ENCODE measurements at regions not wholly inside any gene's neighbourhood (a gene's known extent, or its start where the extent isn't known, plus 50 kb on each side); places are given as distances from the start of the nearest gene placed in this dataset.
A peak's percentile ranks its signal among the peaks of the same experiment; 100 is the strongest.
"Not testable (repeated sequence)": the region's sequence is repeated elsewhere in the genome, so short reads cannot be mapped to it uniquely, and the experiment has no call there.

DNA sequence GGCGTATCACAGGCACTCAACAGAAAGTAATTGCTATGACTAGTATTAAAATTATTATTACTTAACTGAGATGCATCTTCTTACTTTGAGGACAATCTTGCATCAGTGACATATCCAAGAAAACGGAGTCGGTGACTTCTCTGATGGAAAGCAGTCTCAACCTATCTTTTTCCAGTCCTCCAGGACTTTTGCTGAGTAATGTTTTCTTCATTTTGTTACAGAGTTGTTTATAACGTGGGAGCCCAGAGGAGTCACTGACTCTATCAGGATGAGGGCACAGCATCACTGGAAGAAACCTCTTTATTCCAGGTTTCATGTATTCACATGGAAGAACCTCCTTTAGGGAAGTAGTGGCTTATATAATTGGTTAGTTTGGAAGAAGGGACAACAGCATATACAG is 51.5 kb upstream of the MELK start:
- no peak for DNase-seq (ENCODE audit: low spot score)

DNA sequence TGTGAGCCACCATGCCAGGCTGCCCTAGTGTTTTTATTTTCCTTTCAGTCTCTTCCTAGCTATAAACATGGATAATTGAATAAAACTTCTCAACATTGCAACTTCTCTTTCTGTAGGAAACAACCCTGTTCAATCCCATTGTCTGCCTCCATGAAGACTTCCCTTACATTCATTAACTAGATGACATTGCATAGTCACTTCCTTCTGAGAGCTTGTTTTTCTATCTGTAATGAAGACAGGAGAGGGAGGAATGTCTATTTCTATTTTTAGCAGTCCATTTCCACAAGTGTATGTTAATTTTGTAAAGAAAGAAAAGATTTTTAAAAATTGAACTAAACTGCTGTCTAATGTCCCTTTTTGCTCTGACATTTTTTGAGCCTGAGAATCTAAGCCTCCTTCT is 55.6 kb upstream of the MELK start:
- DNase-seq (ENCODE audit: low spot score), result no peak

DNA sequence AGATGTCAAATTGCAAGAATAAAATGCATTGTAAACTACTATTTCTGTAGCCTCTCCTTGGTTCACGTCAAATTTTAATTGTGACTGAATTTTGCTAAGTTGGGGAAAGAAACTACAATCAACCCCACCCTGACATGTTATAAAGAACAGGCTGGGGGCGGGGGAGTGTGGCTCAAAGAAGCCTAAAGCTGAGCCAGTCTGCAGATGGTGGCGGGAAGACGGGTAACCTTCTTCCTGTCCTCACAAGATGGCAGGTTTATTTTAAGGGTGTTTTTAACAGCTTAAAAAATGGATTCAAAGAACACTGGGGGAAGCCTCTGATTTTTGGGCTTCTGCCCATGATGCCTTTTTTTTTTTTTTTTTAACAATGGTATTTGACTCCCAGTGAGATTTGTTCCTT is 68.5 kb upstream of the MELK start:
- no peak for DNase-seq (ENCODE audit: low spot score)

DNA sequence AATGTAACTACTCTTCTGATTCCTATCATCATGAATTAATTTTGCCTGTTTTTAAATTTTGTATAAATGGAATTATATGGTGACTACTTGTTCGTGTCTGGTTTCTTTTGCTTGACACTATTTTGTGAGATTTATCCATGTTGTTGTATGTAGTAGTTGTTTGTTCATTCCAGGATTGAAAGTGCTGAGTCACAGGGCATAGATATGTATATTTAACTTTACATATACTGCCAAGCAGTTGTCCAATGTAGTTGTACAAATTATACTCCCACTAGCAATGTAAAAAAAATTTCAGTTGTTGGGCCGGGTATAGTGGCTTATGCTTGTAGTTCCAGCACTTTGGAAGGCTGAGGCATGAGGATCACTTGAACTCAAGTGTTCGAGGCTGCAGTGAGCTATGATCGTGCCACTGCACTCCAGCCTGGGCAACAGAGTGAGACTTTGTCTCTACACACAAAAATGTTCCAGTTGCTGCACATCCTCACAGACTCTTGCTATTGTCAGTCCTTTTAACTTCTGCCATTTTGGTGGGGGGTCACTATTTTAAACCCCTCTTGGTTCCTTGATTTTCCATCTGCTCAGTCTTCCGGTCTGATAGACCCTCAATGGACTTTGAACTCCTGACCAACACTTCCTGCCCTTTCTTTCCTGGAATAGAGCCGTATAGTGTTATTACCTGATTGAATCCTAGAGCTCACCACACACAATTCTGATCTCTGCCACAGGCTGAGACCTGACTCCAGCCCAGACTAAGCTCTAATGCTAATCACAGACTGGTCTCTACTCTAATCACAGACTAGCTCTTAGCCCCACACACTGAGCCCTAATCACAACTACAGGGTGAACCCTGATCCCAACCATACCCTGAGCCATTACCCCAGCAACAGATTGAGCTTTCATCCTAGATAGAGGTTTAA is 69.3 kb upstream of the MELK start:
- DNase-seq (ENCODE audit: low spot score), result no peak

DNA sequence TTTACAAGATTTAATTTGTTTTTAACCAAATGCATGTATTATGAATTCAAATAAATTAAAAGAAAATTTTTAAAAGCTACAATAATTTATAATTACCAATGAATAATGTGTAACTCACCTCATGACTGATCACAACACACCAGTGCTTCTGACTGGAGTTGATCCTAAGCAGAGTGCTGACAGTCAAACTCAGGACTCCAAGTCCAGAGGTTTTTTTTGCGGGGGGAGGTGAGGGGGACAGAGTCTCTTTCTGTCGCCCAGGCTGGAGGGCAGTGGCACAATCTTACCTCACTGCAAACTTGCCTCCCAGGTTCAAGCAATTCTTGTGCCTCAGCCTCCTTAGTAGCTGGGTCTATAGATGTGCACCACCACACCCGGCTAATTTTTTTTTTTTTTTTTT is 71.0 kb upstream of the MELK start:
- no peak for DNase-seq (ENCODE audit: low spot score)

DNA sequence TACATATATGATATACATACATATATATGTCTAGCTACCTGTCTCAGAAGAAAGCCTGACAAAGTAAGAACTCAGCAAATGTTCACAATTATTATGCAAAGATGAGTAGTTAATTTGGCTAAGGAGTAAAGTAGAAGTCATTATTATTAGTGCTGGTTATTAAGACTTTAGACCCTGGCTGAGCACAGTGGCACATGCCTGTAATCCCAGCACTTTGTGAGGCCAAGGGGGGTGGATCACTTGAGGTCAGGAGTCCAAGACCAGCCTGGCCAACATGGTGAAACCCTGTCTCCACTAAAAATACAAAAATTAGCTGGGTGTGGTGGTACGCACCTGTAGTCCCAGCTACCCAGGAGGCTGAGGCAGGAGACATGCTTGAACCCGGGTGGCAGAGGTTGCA is 71.8 kb upstream of the MELK start:
- not testable (repeated sequence) for DNase-seq (ENCODE audit: low spot score)

DNA sequence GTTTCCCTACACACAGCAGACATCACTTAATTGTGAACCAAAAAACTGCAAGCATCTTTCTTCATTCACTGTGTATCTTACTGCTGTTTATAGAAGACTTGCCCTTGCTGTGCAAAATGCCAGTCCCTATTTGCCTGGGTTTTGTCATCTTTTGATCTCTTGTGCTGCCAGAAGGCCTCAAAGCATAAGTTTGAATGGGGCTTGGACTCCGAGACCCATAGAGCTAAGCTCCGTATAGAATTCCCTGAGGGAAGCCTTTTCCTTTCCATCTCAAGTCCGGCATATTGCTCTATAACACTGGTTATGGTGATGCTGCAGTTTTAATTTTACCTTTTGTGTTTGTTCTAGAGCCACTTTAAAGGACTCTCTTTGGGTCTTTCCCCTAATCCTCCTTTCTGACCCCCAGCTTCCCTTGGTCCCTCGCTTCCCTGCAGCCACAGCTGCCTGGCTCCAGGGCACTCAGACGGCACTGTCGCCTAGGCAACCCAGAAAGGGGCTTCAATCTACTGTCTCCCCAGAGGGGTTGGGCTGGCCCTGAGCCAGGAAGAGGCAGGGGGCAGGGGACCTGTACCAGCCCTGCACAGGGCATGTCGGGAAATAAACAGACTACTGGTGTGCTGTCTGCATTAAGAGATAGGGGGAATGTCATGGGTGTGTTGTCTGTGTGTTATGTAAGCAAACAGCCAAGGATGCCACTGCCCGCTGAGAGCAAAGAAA is 73.4 kb upstream of the MELK start:
- DNase-seq (ENCODE audit: low spot score), result no peak

DNA sequence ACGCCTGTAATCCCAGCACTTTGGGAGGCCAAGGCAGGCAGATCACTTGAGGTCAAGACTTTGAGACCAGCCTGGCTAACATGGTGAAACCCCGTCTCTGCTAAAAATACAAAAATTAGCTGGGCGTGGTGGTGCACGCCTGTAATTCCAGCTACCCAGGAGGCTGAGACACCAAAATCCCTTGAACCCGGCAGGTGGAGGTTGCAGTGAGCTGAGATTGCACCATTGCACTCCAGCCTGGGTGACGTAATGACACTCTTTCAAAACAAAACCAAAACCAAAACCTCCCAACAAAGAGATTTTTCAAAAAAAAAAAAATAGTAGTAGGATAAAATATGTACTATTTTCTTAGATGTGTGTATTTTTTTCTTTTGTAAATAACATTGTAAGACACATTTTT is 79.1 kb upstream of the MELK start:
- not testable (repeated sequence) for DNase-seq (ENCODE audit: low spot score)

DNA sequence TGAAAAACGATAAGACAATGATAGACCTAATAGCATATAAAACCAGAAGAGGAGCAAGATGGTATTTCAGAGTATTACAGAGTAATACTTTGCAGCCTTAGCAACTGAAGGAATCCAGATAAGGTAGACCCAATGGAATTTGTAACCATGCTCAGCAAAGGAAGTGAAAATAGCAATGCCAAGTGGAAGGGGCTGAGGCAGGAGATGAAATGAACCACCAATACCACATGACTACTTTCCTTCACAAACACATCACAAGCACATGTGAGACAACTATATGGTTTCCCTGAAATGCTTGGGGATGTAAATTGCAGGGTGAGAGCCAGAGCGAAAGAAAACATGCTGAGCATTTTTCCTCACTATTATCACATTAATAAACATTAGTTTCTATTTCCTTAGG is 79.8 kb upstream of the MELK start:
- no peak for DNase-seq (ENCODE audit: low spot score)

DNA sequence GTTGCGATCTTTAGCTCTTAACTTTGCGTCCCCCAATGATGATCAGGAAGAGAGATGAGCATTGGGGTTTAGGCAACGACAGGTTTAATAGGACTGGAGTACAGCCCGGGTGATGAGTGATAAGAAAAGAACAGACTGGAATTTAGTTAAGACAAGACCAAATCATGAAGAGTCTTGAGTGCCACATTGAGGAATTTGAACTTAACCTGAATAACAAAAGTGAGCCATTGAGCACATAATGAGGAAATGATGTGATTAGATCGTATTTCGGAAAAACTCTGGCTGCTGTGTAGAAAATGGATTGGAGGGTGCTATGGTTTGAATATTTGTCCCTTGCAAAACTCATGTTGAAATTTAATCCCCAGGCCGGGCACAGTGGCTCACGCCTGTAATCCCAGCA is 83.2 kb upstream of the MELK start:
- no peak for DNase-seq (ENCODE audit: low spot score)

DNA sequence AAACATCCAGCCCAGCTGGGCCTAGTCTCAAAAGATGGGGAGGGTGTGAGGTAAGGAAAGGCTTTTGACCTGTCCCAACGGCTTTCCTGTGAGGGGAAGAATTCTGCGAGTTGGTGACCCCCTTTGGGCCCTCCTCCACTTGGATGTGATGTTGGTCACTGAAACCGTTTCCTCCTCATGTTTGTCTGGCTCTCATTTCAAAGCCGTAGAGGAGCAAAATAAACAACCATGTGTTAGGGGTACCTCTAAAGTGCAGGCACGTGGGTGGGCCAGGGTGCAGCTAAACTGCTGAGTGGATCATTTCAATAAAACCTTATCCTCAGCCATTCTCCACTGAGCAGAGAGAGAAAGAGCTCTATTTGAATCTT is 84.3 kb upstream of the MELK start:
- peak; percentile 9 for DNase-seq (ENCODE audit: low spot score)

DNA sequence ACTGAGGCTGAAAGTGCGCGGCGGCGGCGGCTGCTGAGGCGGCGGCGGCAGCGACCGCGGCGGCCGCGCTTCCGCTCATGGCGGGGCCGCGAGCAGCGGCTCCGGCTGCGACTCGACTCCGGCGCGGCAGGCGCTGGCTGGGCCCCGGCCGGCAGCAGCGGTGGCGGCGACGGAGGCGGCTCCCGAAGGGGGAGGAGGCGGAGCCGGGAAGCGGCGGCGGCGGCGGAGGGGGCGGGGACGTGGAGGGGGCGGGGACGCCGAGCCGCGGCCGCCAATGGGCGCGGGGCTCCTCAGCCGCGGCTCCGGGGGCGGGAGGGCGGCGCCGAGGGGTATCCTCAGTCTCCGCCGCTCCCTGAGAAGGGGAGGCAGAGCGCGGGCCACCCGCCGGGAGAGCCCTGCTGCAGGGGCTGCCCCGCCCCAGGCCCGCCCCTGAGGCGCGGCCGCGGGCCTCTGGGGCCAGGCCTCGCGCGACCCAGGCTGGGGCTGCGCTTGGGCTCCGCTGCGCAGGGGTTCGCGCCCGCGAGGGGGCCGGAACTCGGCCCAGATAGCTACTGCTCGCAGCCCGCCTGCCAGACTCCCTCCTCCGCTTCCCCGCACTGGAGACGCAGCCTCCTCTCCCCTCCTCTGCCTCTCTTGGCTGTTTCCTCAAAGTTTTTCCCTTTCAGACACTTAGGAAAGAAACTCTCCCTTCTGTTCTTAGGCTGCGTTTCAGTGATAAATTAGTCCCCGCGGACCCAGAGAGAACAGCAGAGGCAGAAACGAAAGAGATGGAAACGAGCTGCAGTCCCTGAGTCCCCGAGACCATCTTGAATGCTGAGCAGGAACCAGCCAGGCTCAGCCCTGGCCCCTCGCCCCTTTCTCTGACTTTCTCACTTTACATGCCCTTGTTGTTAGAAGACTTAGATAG is 85.0 kb upstream of the MELK start:
- peak; percentile 93 for DNase-seq (ENCODE audit: low spot score)

DNA sequence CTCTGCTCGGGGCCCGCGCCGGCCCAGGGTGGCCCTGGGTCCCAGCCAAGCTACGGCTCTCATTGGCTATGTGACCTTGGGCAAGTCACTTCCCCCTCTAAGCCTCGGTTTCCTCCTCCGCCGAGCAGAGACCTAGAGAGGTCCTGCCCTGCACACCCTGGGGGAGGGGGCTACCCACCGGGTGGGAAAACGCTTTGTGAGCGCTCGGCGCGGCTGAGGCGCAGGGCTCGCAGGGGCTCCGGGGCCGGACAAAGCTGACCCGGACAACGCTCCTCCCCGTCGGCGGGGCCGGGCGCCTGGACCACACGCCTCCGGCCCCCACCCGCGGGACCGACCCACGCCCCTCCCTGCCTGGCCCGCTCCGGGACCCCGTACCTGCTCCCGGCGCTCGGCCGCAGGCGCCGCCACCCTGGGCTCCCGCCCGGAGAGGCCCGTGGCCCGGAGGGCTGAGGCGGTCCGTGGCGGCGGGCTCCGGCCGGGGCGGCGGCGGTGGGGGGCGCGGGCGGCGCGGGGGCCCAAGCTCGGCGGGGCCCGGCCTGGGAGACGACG is 85.7 kb upstream of the MELK start:
- peak; percentile 55 for DNase-seq (ENCODE audit: low spot score)

DNA sequence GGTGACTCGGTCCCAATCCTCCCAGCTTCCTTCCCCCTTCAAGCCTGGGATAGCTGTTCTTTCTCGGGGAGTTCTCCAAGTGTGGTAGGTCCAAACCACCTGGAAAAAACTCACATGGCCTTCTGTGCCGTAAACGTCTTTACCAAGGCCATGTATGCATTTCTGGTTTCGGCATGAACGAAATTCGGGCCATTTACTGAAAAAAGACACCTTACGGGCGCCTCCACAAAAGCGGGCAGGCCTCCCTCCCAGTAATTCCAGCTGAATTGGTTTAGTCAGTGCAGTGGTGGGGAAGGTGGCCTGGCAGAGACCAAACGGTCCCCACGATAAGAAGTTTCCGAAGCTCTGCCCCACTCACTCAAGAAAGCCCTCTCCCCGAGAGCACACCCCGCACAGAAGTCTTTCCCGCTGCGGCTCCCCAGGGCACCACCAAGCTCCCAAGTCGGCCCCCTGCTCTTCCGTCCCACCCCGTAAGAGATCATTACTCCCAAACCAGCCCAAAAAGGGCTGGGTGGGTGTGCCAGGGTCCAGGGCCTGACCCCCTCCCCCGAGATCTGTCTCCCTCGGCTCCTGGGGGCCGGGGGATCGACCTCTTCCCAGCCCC is 86.3 kb upstream of the MELK start:
- DNase-seq (ENCODE audit: low spot score), result peak; percentile 58

DNA sequence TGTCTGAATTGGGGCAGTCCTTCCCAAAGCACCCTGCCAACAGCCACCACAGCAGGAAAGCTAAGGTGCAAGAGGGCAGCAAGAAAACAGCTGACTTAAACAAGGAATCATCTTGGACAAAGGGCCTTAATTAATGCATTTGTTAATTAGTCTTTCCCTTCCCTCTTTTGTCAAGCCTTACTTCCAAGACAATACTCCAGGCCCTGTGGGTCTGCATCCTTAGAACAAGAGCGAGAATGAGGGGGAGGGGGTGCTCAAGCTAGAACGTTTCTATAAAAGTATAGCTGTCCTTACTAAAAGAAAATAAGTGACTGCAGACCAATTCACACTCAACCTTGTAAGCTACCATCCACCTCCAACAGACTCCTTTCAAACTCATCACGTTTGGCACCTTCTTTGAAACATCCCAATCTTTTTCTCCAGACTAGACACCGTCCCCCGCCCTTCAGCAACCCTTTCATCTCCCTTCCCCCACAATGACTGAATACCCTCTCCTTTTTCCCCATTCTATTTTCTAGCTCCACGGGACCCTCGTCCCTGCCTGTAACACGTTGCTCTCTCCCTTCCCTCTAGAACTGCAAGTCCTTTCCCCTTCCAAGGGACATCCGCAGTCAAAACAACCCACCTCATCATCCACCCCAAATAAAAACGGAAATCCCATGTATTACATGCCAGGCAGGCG is 85.7 kb upstream of the RNF38 start:
- DNase-seq (ENCODE audit: low spot score), result no peak

DNA sequence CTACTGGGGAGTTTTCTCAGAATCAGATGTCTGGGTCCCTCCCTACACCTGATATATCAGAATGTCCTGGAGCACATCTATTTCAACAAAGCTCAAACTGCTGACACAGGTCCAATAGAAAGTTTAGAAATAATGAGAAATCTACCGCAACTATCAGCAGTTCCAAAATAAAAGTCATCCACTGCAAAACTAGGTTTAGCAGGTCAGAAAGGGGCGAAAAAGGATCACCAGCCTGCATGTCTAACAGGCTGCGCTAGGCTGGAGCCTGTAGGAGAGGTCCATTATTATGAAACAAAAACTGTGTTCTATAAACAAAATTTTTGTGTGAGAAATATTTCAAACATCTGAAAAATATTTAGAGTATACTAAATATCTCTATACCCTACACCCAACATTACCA is 84.1 kb upstream of the RNF38 start:
- no peak for DNase-seq (ENCODE audit: low spot score)

DNA sequence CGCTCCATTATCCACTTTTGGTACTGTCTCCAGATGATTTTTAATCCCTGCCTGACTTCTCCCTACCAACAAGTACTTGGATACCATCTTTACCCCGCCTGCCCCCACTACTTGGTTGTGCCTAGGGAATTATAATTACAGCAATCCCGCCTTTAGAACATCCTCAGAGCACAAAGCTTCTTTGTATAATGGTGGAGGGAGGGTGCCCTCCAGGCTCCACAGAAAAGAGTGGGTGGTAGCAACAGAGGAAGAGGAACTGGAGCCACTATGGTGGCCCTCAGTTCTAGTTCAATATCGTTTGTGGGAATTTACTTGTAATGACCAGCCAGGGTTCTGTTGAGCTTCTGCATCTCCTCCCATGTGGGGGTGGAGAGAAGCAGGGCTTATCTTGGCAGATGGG is 79.0 kb upstream of the RNF38 start:
- DNase-seq (ENCODE audit: low spot score), result no peak

DNA sequence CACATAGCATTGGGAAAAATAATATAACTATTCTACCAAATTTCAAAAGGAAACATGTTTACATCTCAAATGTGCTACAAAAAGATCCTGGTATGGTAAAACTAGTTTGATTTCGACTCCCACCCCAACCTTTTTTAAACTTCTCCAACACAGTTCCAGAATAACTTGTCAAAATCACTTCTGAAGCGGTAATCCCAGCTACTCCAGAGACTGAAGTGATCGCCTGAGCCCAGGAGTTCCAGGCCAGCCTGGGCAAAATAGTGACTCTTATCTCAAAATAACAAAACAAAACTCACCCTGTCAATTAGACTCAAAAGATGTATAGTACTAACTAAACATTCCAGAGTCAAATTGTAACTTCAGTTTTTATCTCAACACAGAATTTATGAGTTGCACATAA is 71.3 kb upstream of the RNF38 start:
- no peak for DNase-seq (ENCODE audit: low spot score)

DNA sequence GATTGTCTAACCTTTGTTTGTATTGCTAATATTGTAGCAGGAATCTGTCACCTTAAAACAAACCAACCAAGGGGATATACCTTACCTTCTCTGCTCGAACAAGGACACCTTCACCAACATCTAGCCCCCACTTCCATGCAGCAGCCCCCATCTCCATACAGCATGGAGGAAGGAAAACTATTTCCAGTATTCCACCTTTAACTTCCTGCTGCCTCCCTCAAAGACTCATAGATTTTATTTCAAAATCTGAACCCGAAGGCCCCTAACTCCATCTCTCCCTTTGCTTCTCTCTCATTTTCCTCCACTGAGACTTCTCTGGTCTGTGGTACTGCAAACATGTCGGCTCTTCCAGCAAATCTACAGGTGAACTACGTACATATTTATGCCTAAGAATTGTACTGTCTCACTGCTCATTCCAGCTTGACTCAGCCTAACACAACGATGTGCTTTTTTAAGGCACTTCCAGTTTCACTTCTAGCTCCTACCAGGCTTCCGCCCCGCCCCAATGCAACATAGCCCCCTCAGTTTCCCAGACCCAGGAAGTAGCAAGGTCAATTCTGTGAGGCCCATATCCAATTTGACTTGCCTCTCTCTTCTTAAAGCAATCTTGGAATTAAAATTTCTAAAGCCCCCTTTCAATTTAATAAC is 70.7 kb upstream of the RNF38 start:
- DNase-seq (ENCODE audit: low spot score), result no peak

DNA sequence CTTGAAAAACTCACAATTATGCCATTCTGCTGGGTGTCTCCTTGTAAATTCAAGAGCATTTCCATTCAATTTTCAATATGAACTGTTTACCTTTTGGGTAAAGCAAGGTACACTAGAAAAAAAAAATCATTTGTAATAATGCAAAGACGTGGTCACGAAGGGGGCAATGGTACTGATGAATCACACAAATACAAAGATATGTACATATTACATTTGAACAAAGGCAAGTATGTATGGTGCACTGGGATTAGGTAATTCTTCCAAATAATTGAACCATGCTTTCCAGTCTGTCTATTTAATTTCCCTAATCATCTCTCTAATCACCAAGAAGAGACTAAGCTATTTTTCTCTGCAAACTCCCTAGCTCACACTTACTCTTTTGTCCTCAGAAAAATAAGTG is 63.4 kb upstream of the RNF38 start:
- DNase-seq (ENCODE audit: low spot score), result no peak

DNA sequence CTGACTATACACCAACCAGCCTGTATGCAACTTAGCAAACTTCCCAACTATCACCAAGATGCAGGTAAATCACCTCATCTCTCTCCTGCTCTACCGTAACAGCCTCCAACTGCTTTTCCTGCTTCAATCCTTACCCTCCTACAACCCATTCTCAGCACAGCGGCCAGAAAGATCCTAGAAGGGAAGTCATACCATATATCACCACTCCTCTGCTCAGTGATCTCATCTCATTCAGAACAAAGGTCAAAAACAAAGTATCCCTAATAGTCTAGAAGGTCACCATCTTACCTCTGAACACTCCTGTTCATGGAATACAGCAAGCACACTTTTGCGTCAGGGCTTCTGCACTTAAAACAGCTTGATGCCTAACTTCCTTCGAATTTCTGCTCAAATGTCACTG is 62.2 kb upstream of the RNF38 start:
- DNase-seq (ENCODE audit: low spot score), result no peak

Measured in RKO (cell line).